ENCODE measurements at regions not wholly inside any gene's neighbourhood (a gene's known extent, or its start where the extent isn't known, plus 50 kb on each side); places are given as distances from the start of the nearest gene placed in this dataset.
"Not testable (repeated sequence)": the region's sequence is repeated elsewhere in the genome, so short reads cannot be mapped to it uniquely, and the experiment has no call there.

DNA sequence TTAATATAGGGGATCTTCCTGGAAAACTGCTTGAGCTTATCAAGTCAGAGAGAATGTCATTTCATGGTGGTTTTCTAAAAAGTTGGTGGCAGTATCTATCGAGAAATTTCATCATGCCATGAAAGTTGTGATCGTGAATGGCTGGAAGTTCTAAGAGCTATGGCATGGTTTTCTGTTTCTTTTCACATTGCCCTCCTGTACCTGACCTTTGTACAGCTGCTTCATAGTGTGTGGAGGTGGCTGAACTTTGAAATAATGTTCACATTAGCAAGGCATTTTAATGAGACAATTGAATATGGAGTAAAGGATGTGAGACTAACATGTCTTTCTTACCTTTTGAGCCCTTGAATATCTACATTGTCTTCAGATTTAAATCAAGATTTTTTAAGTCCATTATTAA lies 278.2 kb upstream of the ID4 start:
- no peak for DNase-seq

DNA sequence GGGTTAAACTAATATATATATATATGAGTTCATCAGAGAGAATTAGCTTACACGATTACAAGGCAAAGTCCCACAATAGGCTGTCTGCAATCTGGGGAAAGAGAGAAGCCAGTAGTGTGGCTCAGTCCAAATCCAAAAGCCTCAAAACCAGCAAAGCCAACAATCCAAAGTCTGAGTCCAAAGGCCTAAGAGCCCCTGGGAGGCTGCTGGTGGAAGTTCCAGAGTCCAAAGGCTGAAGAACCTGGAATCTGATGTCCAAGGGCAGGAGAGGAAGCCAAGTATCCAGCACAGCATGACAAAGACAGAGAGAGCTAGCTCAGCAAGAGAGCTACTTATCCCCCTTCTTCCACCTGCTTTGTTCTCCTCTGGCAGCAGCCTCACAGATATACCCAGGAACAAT lies 274.7 kb upstream of the ID4 start:
- no peak for DNase-seq

DNA sequence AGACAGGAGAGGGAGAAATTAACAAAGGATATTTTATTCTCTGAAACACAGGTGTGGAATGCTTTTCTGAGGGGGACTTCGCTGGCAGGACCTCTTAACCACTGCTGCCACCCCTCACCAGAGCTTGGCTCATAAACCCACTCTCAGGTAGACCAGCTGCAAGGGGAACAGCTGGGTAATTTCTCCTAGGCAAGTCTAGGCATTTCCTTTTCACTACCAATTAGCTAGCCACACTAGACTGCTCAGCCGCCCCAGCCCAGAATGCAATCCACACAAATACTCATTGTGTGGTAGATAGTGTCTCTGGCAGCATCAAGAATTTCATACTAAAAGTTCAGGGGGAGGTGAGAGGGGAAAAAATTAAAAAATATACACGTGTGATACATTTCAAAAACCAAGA lies 267.6 kb upstream of the ID4 start:
- DNase-seq, result no peak

DNA sequence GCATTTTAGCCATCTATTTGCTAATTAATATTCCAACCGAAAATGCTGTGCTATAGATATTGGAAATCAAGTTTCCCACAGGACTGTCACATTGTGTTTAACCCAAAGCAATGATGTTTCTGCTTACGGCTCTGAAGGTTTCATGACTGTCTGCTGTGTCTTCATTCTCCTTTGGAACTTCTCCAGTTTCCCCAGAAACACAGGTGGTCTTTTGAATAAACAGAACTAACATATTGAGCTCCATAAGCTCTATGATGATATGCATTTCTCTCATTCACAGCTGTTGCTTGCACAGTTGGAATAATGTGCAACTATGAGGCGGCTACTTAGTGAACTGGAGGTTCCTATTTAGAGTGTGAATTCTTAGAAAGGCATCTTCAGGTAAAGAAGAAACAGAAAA lies 266.0 kb upstream of the ID4 start:
- no peak for DNase-seq

DNA sequence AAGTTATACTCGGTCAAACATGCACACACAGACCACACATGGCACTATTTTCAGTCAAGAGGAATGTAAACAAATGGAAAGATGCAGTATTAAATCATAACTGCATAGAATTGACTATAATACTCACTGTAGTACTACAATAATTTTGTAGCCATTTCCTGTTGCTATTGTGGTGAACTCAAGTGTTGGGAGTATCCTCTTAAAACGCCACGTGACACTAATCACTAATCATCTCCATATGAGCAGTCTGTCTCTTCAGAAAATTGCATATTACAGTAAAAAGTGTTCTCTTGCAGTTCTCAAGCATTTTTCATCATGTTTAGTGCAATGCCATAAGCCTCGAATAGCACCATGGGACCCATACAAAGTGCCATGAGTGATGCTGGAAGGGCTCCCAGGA lies 258.7 kb upstream of the ID4 start:
- no peak for DNase-seq

DNA sequence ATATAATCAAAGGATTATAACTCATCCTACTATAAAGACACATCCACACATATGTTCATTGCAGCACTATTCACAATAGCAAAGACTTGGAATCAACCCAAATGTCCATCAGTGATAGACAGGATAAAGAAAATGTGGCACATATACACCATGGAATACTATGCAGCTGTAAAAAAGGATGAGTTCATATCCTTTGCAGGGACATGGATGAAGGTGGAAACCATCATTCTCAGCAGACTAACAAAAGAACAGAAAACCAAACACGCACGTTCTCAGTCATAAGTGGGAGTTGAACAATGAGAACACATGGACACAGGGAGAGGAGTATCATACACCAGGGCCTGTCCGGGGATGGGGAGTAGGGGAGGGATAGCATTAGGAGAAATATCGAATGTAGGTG lies 253.0 kb upstream of the ID4 start:
- DNase-seq, result not testable (repeated sequence)

DNA sequence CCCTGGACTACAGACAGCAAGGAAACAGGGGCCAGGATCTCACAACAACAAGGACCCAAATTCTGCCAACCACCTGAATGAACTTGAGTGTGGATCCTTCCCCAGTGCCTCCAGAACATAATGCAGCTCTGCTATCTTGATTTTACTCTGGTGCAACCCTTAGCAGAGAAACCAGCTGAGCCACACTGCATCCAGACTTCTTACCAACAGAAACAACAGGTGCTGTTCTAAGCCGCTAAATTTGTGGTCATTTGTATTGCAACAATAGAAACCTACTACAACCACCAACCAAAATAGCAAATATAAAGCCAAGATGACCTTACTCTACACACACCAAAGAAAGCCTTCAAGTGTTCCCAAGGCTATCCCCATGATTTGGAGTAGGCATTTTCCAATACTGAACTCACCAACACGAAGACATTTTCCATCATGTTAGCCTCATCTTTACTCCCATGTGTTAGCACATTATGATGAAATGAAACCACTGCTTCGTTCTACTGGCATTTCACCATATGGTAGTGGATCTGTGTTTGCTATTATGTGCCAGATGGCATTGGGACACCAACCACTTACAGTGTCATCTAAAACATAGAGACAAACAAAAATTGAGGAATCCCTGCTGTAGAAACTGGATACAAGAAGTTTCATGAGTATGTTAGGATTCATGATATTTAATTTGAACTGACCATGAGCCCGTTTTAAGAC lies 249.8 kb upstream of the ID4 start:
- no peak for DNase-seq

DNA sequence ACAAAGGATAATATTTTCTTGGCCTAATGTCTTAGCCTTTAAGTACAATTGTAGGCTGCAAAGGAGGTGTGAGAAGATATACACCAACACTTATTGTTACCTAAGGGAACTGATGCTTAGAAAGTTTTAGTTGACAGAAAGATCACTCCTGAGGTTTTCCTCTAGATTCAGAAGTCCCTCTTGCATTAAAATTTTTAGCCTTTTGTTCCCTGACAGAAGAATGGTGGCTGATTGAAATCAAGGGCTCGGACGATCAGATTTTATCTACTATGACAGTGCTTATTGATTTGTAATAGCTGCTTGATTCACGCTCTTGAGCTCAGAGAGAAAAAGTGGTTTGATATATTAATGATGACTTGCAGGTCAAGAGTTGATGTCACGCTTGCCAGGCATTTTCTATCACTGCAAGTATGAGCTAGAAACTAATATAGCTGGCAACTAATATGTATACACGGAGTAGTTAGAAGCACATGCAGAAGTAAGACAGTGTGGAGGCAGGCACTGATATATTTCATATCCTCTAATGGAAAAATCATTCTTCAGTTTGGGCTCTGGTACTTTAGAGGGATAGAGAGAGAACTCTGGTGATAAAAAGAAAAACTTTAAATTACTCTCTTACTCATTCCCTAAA lies 246.6 kb upstream of the ID4 start:
- DNase-seq, result no peak

DNA sequence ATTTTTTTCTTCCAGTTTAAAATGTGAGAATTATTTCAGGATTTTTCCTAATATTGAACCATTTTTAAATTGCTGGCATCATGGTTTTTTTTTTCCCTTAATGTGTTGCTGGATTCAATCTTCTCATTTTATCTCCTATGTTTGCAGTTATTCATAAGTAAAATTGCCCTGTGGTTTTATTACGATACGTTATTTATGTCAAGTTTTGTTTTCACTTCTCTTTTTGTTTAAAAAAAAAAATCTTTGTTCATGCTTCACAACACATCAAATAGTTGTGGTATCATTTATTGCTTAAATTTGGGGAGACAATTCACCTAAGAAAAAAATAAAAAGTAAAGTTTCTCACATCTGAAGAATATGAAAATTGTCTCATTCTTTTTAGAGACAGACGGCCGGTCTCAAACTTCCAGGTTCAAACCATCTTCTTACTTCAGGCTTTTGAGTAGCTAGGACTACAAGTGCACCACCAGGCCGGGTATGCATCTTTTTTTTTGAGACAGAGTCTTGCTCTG lies 239.3 kb upstream of the ID4 start:
- DNase-seq, result no peak

DNA sequence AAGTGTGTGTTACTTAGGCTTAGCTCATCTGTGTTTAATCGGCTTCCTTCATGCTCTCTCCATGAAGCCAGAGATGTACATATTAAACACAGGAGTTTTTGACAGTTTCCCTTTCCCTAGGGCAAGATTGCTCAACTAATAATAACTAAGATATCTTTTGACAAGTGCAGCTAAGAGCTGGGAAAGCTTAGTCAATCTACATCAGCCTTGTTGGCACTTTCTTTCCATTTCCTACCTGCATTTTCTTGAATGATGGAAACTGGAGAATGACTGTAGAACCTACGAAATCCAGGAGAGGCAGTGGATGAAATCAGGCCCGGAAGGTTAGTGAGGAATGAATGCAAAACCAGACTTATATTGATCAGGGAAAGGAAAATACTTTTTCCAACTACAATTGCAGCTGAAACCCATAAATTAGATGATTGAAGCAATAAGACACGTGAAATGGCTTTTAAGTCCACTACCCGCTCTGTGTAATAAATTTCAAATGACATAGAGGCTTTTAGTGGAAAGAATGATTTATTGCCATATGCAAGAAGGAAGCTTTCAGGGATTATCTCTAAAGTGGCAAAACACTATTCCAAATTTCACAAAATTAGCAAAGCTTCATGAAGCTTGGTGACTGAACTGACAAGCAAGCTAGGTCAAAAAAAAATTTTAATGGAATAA lies 237.2 kb upstream of the ID4 start:
- no peak for DNase-seq

DNA sequence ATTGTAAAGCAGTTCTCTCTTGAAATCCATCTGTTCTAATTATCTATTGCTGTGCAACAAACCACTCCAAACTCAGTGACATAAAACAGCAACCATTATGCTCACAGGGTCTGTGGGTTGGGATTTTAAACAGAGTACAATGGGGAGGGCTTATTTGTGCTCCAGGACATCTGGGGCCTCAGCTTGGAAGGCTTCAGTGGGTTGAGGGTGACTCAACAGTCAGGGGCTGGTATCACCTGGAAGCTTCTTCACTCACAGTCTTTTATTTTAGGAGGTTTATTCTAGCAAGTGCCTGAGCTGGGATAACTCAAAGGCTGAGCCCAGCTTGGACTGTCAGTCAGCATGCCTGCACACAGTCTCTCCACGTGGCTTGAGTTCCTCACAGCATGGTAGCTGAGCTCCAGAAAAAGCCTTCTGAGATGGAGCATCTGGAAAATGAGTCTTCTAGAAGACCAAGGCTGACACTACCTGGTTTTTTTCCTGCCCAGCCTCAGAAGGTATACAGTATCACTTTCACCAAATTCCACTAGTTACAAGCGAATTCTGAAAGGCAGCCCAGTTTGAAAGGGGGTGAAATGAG lies 234.6 kb upstream of the ID4 start:
- DNase-seq, result no peak

DNA sequence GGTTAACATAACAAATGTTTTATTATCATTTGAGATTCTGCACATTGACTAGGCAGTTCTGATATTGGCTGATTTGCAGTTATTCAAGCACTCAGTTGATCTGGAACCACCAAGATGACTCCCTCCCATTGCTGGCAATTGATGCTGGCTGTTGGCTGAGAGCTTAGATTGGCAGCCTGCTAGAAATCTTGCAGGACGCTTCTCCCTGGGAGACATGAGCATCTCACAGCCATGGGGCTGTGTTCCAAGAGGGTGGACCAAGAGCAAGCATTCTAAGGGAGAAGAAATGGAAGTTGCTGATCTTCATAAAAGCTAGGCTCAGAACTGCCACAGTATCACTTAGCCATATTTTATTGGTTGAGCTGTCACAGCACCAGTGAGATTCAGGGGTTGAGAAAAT lies 233.4 kb upstream of the ID4 start:
- no peak for DNase-seq

DNA sequence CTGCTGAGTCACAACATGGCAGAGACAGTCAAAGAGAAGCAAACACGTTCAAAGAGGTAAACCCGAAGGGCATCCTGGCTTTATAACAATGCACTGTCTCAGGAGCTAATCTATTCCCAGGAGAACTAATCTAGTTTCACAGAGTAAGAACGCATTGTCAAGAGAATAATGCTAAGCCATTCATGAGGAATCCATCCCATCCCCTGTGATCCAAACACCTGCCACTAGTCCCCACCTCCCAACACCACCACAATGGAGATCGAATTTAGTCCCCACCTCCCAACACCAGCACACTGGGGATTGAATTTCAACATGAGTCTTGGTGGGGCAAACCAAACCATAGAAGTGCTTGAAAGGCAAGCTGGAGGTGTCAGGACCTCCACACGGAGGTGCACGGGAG lies 231.5 kb upstream of the ID4 start:
- no peak for DNase-seq

DNA sequence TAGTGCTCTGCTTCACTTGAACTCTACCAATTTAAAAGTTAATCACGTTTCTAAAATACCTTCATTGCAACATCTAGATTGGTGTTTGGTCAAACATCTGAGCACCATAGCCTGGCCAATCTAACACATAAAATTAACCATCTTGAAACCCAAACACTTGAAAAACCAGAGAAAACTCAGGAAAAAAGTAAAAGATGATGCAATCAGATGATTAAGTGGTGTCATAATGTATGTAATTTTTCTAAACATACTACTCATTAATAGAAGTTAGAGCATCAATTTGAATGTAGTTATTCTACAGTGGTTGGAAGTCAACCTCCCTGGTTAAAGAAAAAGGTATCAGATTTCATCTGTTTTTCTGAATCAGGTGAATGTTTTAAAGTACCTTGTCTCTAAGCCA lies 228.6 kb upstream of the ID4 start:
- no peak for DNase-seq

DNA sequence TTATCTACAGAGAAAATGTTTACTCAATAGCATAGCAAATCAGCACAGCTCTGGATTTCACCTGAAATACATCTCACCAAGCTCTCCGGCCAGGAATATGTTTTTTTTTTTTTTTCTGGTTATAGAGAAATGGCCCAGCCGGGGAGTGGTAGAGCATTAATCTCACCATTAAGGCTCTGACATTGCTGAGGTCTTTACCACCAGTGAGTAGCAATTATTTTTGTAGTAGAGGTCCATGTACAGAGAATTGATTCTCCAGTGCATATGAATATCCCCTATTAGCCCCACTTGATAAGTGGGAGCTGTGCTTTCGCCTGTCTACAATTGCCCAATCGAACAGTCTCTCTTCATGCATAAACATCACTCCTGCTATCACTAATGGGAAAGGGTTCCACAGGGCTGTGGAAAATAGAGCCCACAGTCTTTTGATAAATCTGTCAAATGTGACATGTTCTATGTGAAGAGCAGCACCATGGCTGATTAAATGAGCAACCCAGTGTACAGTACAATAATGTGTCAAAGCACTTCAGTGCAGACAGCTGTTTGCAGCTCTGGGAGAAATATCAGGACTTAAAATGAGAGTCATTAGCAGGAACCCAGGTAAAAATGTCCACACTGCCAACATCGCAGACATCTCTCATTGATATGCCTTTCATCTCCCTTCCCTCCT lies 227.1 kb upstream of the ID4 start:
- no peak for DNase-seq

DNA sequence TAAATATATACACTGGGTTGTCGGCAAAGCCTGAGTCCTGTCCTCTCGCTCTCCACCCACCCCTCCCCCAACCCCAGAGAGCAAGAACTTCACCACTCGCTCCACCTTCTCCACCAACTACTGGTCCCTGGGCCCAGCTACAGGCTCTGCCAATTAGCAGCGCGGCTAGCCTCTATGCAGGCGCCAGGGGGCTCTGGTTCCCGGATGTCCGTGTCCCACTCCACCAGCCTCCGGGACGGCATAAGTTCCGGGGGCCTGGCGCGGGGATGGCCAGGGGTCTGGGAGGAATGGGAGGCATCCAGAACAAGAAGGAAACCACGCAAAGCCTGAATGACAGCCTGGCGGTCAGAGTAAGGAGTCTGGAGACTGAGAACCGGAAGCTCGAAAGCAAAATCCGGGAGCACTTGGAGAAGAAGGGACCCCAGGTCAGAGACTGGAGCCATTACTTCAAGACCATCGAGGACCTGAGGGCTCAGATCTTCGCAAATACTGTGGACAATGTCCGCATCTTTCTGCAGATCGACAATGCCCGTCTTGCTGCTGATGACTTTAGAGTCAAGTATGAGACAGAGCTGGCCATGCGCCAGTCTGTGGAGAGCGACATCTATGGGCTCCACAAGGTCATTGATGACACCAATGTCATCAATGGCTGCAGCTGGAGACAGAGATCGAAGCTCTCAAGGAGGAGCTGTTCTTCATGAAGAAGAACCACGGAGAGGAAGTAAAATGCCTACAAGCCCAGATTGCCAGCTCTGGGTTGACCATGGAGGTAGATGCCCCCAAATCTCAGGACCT lies 224.3 kb upstream of the ID4 start:
- not testable (repeated sequence) for DNase-seq

DNA sequence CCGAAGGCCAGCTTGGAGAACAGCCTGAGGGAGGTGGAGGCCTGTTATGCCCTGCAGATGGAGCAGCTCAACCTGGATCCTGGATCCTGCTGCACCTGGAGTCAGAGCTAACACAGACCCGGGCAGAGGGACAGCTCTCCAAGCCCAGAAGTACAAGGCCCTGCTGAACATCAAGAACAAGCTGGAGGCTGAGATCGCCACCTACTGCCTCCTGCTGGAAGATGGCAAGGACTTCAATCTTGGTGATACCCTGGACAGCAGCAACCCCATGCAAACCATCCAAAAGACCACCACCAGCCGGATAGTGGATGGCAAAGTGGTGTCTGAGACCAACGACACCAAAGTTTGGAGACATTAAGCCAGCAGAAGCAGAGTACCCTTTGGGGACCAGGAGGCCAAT lies 223.5 kb upstream of the ID4 start:
- no peak for DNase-seq

DNA sequence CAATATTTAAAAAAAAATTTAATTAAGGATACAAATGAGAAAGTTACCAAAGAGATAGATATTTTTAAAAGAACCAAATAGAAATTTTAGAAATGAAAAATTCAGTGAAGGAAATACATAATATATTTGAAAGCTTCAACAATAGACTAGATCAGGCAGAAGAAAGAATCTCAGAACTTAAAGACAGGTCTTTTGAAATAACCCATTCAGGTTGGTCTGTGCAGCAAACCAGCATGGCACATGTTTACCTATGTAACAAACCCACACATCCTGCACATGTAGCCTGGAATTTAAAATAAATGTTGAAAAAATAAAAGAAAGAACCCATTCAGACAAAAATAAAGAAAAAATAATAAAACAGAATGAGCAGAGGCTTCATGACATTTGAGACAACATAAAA lies 221.1 kb upstream of the ID4 start:
- DNase-seq, result no peak

DNA sequence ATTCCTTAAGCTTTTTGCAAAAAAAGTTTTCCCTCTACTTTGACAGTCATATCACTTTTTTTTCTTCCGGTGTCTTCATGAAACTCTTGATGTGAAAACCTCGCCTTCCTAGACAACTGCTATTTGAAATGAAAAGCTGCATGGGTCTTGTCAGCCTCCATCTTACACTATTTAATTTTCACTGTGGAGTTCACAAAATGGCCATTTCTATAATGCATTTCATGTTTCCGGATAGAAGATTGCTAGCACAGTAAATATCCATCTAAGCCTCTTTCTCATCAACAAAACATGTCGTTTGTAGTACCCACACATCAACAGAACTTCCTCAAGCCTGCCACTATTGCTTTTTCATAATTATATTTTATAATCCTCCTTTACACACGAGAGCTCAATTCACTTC lies 204.9 kb upstream of the ID4 start:
- DNase-seq, result no peak

DNA sequence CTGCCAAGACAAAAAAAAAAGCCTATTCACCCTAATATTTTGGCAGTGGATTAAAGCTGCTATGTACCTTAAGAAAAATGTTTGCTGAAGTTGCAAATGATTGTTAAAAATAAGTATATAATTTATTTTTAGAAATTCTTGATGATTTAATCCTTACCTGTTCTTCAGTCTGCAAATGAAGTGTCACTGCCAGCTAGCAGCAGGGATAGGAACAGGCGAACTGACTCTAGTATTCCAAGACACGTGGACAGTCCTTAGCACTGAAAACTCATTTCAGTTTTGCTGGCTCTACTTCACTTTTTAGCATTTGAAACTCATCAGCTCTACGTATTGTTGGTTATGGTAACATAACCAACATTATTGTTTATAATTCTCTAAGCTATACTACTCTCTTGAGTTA lies 204.4 kb upstream of the ID4 start:
- DNase-seq, result no peak

DNA sequence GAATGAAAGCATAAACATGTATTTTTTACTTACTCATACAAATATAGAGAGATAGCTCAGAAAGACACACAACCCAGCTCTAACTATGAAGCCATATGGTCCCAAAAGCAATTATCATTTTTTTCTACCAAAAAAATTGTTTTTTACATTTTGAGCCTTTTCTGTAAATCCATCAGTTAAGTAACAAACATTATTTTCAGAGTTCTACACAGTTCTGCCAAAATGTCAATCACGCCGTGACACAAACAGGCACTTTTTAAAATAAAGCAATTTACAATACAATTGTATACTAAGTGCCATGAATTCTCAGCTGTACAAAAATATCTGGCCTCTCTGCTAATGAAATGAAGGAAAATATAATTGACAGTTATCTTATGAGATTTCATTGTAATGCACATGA lies 201.4 kb upstream of the ID4 start:
- no peak for DNase-seq

DNA sequence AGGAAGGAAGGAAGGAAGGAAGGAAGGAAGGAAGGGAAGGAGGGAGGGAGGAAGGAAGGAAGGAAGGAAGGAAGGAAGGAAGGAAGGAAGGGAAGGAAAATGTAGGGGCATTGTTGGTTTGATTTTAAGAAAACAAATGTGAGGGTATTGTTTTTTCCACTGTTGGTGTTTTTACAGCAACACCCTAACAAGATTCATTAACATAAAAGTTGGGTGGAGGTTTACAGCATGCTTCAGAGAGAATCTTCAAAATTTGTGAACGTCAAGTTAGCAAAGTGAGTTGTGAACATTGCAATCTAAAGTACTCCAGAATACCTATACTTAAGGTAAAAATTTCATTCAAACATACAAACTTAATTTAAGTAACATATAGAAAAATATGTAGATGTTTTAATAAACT lies 200.2 kb upstream of the ID4 start:
- DNase-seq, result no peak

DNA sequence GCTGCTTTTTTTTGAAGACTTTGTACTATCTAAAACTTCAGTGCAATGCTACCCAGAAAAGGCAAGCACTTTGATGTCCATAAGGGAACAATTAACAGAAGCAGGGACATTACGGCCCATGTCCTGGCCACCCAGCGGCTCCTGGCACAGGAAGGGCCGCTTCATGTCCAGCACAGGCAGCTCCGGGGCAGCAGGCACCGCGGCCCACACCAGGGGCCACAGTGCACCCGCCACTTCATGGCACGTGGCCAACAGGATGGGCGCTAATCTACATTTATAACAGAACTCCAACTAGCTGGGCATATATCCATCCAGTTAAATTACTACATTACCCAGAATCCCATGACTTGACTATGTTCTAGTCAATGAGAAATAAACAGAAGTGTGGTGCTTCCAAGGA lies 198.2 kb upstream of the ID4 start:
- DNase-seq, result no peak
